Activated CD4-positive, alpha-beta memory T cell treated with anti-CD3 and anti-CD28 coated beads, Interleukin-2, amount 10 ng/mL, durations not matched to agents 7 days and 5 days (primary cell): ENCODE measurements at regions not wholly inside any gene's neighbourhood (a gene's known extent, or its start where the extent isn't known, plus 50 kb on each side); places are given as distances from the start of the nearest gene placed in this dataset.

Experiments
- CTCF ChIA-PET: fragments of 350-600 bp; sonication (Branson Sonifier 250); formaldehyde crosslinking; loops from one replicate; lab custom pipeline; 2021; ENCODE audit warnings: antibody characterized with exemption, inconsistent platforms; lab: Charles Lee
- POLR2A ChIA-PET: fragments of 350-600 bp; sonication (Branson Sonifier 250); formaldehyde crosslinking; loops from one replicate; lab custom pipeline; 2021; ENCODE audit warnings: antibody characterized with exemption; lab: Charles Lee
- DNase-seq: peaks from one replicate; pipeline ENCODE4 v3.0.0-alpha.2; 2020
- H3K27ac Mint-ChIP-seq: one replicate; pipeline ENCODE4 v1.8.0; 2021; ENCODE audit warnings: mild to moderate bottlenecking, mixed read lengths
- H3K27me3 Mint-ChIP-seq: one replicate; pipeline ENCODE4 v1.8.0; 2021; ENCODE audit warnings: mixed read lengths
- H3K36me3 Mint-ChIP-seq: one replicate; pipeline ENCODE4 v1.8.0; 2021; ENCODE audit warnings: low read depth, mixed read lengths
- H3K4me1 Mint-ChIP-seq: one replicate; pipeline ENCODE4 v1.8.0; 2021; ENCODE audit warnings: mixed read lengths
- H3K4me3 Mint-ChIP-seq: one replicate; pipeline ENCODE4 v1.8.0; 2021; ENCODE audit warnings: mild to moderate bottlenecking, mixed read lengths
- H3K9me3 Mint-ChIP-seq: one replicate; pipeline ENCODE4 v1.8.0; 2021; ENCODE audit warnings: mixed read lengths

DNA sequence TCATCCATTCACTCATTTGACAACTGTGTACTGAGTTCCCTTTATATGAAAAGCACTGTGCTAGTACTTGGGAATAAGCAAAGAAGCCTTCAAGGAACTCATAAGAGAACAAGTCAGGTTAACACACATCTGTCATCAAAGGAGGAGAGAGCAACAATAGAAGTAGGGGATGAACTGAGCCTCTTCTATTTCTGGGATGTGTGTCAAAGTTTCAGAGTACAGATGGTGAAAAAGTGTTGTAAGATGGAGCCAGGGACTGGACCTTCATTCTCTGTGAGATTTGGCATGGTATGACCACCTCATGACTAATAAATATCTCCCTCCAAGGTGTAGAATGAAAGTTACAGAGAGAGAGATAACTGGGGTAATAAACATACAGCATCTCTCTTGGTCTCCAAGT lies 349.8 kb upstream of the PLET1 start:
- Mint-ChIP-seq H3K4me1 (no peaks in the 10 kb centered on the region), H3K27me3 (peaks cover 19% of the 10 kb centered on the region), H3K27ac (no peak overlapping the region), H3K36me3 (no peaks in the 10 kb centered on the region), H3K4me3 (no peak overlapping the region), H3K9me3 (no peaks in the 10 kb centered on the region)
- ChIA-PET CTCF (no interaction called here), POLR2A (no interaction called here)
- no peak for DNase-seq

DNA sequence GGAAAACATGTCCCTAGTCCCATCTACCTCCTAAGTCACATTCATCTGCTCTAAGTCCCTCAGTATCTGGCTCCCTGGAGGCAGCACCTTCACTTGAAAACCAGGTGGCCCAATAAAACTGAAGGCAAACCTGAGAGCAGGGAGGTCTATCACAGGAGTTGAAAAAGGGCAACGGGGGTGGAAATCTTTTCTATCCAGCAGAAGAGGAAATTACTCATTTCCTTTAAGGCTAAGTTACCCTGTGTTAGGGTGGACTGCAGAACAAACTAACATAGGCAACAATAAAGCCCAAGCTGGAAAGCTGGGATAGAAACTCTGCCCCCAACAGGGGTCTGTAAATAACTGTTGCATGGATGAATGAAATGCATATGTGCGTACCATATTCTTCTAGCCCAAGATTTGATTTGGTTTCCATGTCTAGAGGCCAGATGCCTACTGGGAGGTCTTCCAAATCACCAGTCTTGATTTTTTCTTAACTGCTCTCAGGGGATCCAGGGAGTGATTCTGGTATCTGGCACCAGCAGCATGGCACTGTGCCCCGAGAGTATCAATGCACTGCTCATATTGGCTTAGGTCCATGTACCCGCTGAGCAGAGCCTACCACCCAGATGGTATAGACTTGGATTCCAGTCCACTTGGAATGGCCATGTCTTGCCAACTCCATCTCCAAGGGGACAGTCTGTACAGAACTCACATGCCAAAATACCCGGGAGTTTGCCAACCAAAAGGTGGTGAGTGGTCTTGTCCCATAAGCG lies 350.0 kb upstream of the NCAM1 start:
- Mint-ChIP-seq H3K27me3 (peaks cover 17% of the 10 kb centered on the region), H3K4me1 (no peaks in the 10 kb centered on the region), H3K36me3 (no peaks in the 10 kb centered on the region), H3K9me3 (no peaks in the 10 kb centered on the region), H3K27ac (no peak overlapping the region), H3K4me3 (no peak overlapping the region)
- POLR2A ChIA-PET = no interaction called here
- no peak for DNase-seq
- CTCF ChIA-PET = no interaction called here

DNA sequence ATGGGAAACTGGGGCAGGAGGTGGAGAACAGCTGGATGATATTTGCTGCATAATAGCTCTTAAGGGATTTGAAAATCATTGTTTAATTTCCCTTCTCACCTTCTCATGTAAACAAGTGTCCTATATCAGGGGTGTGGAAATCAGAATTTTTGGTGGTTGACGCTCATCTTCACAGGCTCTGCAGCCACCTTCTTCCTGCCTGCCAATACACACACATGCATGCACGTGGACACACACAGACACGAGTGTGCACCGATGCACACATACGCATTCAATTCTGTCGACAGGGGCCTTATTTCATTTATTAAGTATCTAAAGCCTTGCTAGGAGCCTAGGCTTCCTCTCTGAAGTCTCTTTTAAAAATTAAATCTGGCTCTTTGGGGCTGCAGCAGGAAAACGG lies 349.4 kb upstream of the NCAM1 start:
- no peak for DNase-seq
- no peak overlapping the region for H3K4me3 Mint-ChIP-seq
- H3K27me3 Mint-ChIP-seq = peaks cover 14% of the 10 kb centered on the region
- no peaks in the 10 kb centered on the region for H3K4me1 Mint-ChIP-seq
- no peak overlapping the region for H3K27ac Mint-ChIP-seq
- ChIA-PET CTCF (no interaction called here), POLR2A (no interaction called here)
- no peaks in the 10 kb centered on the region for H3K9me3 Mint-ChIP-seq
- no peaks in the 10 kb centered on the region for H3K36me3 Mint-ChIP-seq

DNA sequence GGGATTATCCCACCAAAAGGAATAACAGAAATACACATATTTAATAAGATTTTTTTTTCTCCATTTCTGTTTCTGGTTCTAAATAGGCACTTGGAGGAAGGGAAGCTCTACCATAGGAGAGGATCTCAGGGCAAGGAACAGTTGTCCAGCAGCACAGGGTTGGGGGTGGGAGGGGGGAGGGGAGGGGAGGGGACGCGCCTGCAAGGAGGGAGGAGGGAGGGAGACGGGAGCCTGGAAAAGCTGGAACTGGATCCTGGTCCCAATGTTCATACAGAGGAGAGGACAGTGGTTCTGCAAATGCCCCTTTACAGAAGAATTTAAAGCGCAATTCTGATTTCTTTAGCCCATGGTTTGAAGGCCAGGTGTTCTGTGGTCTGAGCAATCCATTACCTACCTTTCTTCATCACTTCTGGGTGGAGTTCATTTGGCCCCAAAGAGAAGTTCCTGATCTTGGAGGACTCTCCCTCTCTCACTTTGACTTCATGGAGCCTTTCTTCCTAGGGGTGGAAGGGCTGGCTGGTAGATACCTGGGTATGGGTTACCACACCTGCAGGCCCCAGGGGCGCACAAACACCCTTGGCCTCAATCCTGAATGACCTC lies 348.9 kb upstream of the NCAM1 start:
- DNase-seq = no peak

DNA sequence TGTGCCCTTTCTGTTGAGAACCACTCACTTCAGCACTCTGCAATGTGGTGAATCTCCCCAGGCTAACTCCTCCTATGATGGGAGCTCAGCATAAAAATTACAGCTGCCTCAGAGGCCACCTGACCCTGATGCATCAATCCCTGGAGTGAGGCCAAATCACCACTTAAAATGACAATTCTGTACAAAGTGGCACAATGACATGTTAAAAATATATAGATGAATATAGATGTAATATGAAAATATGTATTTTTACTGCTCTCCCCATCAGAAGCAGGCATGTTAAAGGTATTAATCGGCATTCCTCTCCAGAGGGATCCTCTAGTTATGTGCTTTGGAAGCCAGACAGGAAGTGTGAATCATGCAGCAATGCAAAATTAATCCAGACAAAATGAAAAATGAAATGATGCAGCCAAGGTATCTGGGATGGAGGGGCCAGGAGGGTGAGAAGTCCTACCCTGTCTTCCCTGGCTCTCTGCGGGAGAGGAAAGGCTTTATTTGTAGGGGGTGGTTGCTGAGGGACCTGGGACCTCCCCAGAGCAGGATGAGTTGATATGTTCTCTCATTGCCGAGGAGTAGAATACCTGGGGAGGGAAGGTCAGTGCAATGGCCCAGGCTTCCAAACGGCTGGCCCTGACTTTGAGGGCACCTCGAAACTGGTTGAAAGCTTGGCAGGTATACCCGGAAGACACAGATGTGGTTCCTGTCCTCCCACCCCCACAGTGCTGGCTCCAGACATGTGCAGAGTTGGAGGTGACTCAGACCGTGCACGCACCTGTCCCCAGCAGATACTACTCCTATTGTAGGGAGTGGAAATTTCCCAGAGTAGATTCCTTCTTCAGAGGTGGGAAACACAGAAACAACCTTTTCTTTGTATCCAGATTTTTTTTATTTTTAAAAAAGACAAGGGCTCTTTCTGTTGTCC lies 347.9 kb upstream of the NCAM1 start:
- H3K4me1 Mint-ChIP-seq = no peaks in the 10 kb centered on the region
- no peak overlapping the region for H3K4me3 Mint-ChIP-seq
- H3K27ac Mint-ChIP-seq = no peak overlapping the region
- H3K36me3 Mint-ChIP-seq = no peaks in the 10 kb centered on the region
- peaks cover 12% of the 10 kb centered on the region for H3K27me3 Mint-ChIP-seq
- H3K9me3 Mint-ChIP-seq = no peaks in the 10 kb centered on the region
- CTCF ChIA-PET = no interaction called here
- POLR2A ChIA-PET = no interaction called here
- DNase-seq = no peak

More for the DNA sequence above, 348.9 kb upstream of the NCAM1 start:
- no peaks in the 10 kb centered on the region for H3K4me1 Mint-ChIP-seq
- H3K4me3 Mint-ChIP-seq = no peak overlapping the region
- POLR2A ChIA-PET = no interaction called here
- no peaks in the 10 kb centered on the region for H3K36me3 Mint-ChIP-seq
- H3K27ac Mint-ChIP-seq = no peak overlapping the region
- H3K9me3 Mint-ChIP-seq = no peaks in the 10 kb centered on the region
- CTCF ChIA-PET = no interaction called here
- peaks cover 13% of the 10 kb centered on the region for H3K27me3 Mint-ChIP-seq

DNA sequence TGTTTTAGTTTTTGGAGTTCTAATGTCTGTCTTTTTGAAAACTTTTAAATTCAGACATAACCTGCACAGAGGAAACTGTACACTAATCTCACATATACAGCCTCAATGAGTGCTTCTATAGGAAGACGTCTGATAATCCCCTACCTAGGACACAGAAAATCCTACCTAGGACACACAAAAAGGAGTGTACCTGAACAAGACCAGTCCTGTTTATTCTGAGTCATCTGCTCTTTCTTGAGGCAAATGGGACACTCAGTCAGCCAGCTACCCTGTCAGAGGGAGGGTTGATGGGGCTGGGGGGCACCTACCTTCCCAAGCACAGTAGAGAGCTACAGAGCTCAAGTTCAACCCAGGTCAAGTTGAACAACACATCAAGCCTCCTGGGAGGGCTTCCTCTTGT lies 346.6 kb upstream of the NCAM1 start:
- Mint-ChIP-seq H3K9me3 (no peaks in the 10 kb centered on the region), H3K36me3 (no peaks in the 10 kb centered on the region), H3K4me1 (no peaks in the 10 kb centered on the region), H3K27me3 (peaks cover 10% of the 10 kb centered on the region), H3K4me3 (no peak overlapping the region), H3K27ac (no peak overlapping the region)
- CTCF ChIA-PET = no interaction called here
- no peak for DNase-seq
- POLR2A ChIA-PET = interaction anchor here (0.6 kb wide), 1 partner anchor 26 kb away, joined by 3 read pairs; no protein-coding TSS in a partner anchor

DNA sequence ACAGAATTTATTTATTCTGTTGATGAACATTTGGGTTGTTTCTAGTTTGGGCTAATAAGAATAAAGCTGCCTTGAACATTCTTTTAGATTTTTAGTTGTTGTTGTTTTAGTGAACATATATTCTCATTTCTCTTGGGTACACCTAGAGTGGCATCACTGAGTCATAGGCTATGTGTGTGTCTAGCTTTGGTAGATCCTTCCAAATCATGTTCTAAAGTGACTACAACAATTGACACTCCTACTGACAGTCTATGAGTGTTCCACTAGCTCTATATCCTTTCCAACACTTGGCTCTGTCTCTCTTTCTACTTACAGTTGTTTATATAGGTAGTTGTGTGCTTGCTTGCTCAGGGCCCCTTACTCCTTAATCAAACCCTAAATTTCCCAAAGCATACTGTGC lies 346.0 kb upstream of the NCAM1 start:
- CTCF ChIA-PET = interaction anchor here (1.2 kb wide), 1 partner anchor 24 kb away, joined by 3 read pairs; no protein-coding TSS in a partner anchor
- no peak overlapping the region for H3K4me3 Mint-ChIP-seq
- H3K36me3 Mint-ChIP-seq = no peaks in the 10 kb centered on the region
- H3K27ac Mint-ChIP-seq = no peak overlapping the region
- peaks cover 10% of the 10 kb centered on the region for H3K27me3 Mint-ChIP-seq
- H3K9me3 Mint-ChIP-seq = no peaks in the 10 kb centered on the region
- POLR2A ChIA-PET = interaction anchor here (0.6 kb wide), 1 partner anchor 27 kb away, joined by 3 read pairs; no protein-coding TSS in a partner anchor
- DNase-seq = no peak
- no peaks in the 10 kb centered on the region for H3K4me1 Mint-ChIP-seq

DNA sequence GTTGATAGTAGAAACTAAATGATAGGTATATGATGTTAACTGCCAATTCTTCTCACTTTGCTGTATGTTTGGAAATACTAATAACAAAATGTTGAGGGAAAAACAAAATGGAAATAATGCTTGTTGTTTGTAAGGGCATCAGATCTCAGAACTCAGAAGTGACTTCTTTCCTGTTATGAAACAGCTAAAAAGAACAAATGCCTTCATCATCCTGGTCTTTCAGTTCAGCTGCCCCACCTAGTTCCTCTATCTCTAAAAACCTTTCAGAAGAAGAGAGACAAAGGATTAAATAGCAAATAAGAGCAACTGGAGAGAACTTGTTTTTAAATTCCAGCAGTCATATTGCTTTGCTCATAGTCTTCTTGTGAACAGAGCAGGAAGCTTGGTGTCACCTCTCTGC lies 345.3 kb upstream of the NCAM1 start:
- no peaks in the 10 kb centered on the region for H3K9me3 Mint-ChIP-seq
- no peak overlapping the region for H3K4me3 Mint-ChIP-seq
- peaks cover 7% of the 10 kb centered on the region for H3K27me3 Mint-ChIP-seq
- no peaks in the 10 kb centered on the region for H3K4me1 Mint-ChIP-seq
- H3K36me3 Mint-ChIP-seq = no peaks in the 10 kb centered on the region
- no peak overlapping the region for H3K27ac Mint-ChIP-seq
- POLR2A ChIA-PET = no interaction called here
- no peak for DNase-seq
- CTCF ChIA-PET = interaction anchor here (1.2 kb wide), 1 partner anchor 25 kb away, joined by 3 read pairs; no protein-coding TSS in a partner anchor

DNA sequence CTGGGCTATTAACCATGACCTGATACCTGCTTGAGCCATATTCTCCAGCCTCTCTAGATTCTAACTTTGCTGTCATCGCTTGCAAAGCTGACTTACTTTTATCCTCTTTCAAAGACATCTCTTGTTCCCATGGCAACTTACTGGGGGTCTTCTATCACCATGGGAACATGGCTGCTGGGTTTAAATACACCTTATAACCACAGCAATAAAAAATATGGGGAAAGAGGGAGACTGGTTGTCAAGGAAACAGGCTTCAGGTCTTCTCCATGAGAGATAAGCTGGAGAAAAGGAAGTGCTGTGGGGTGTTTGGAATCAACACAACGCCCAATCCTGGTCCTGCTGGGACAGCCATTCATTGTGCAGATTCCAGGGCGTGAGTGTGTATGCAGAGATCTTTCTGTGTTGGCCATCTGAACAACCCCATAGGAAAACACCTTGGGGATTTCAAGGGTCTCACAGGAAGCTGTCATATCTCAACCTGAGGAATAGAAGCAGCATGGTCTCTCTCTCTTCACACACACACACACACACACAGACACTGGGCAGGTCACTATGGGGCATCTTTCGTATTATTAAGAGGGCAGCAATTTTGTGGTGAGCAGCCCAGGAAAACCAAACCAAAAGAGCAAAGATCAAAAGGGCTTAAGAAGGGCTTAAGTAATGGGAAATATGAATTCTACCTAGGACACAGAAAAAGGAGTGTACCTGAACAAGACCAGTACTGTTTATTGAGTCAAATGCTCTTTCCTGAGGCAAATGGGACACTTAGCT lies 344.7 kb upstream of the NCAM1 start:
- Mint-ChIP-seq H3K36me3 (no peaks in the 10 kb centered on the region), H3K4me1 (no peaks in the 10 kb centered on the region), H3K4me3 (no peak overlapping the region), H3K9me3 (no peaks in the 10 kb centered on the region), H3K27me3 (peaks cover 7% of the 10 kb centered on the region), H3K27ac (no peak overlapping the region)
- ChIA-PET CTCF (interaction anchor here (1.2 kb wide), 1 partner anchor 26 kb away, joined by 3 read pairs; no protein-coding TSS in a partner anchor), POLR2A (no interaction called here)
- no peak for DNase-seq

DNA sequence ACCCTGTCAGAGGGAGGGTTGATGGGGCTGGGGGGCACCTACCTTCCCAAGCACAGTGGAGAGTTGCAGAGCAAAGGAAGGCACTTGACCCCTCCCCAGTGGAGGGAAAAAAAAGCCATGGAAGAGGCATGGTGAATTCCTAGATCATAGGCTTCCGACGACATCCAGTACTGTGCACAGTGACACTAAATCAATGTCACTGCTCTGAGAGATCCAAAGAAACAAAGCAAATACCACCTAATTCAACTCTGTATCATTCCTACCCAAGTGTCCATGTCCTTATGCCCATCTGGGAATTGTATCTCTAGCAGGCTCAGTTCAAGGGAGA lies 344.2 kb upstream of the NCAM1 start:
- no peak for DNase-seq
- no peaks in the 10 kb centered on the region for H3K36me3 Mint-ChIP-seq
- ChIA-PET POLR2A (no interaction called here), CTCF (no interaction called here)
- H3K9me3 Mint-ChIP-seq = no peaks in the 10 kb centered on the region
- peaks cover 7% of the 10 kb centered on the region for H3K27me3 Mint-ChIP-seq
- H3K4me1 Mint-ChIP-seq = no peaks in the 10 kb centered on the region
- H3K27ac Mint-ChIP-seq = no peak overlapping the region
- no peak overlapping the region for H3K4me3 Mint-ChIP-seq

DNA sequence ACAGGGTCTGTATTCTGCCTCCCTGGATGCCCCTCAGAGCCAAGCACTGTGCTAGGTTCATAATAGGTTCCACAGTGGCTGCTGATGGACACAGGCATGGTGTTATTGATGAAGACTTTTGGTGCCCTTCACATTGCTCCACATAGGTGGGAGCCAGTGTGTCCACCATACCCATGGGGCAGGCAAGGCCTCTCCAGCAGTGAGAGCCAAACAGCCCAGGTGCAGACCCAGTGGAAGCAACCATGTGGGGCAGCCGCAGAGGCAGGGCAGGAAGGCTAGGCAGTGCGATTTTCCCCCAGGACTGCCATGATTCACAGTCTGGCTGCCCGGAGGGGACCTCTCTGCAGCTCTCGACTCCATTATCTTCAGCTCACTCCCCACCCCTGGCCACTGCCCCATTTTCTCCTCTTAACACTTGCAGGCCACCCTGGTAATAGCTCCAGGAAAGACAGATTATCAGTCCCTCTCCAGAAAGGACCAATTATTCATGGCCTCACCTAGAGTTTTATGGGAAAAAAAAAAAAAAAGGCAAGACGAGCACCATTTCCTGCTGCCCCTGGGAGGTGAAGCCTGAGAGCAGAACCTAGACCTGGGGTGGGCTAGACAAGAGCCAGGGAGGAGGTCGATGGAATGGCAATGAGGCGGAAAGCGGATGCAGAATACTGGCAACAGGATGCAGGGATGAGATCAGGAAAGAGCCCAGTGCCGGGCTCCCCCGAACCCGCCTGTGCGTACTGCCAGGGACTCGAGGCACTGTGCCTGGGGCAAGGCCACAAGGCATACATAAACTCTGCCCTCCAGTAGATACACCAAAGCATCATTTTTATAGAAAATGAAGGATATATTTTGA lies 343.0 kb upstream of the NCAM1 start:
- H3K27ac Mint-ChIP-seq = no peak overlapping the region
- CTCF ChIA-PET = no interaction called here
- no peak overlapping the region for H3K4me3 Mint-ChIP-seq
- H3K27me3 Mint-ChIP-seq = peaks cover 7% of the 10 kb centered on the region
- POLR2A ChIA-PET = no interaction called here
- H3K36me3 Mint-ChIP-seq = no peaks in the 10 kb centered on the region
- no peak for DNase-seq
- H3K4me1 Mint-ChIP-seq = no peaks in the 10 kb centered on the region
- no peaks in the 10 kb centered on the region for H3K9me3 Mint-ChIP-seq

DNA sequence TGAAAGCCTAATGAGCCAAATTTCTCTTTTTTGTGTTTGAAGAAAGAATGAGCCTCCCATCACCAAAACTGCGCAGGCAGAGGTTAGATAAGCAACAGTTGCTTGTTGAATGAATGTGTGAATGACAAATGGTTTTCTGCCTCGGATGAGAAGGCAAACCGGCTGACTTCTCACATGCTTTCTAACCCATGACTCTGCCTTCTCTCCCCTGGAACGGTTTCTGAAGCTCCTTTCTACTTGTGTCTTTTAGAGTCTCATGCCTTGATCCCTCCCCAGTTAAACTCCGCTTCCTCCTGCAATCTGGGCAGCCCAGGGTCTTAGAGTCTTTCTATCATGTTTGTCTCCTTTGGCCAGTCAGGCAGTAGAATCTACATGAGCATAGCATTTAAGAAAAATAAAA lies 342.1 kb upstream of the NCAM1 start:
- Mint-ChIP-seq H3K4me3 (no peak overlapping the region), H3K27me3 (peaks cover 5% of the 10 kb centered on the region), H3K4me1 (no peaks in the 10 kb centered on the region), H3K27ac (no peak overlapping the region), H3K36me3 (no peaks in the 10 kb centered on the region), H3K9me3 (no peaks in the 10 kb centered on the region)
- DNase-seq = no peak
- ChIA-PET CTCF (no interaction called here), POLR2A (no interaction called here)
